ENCODE measurements at regions not wholly inside any gene's neighbourhood (a gene's known extent, or its start where the extent isn't known, plus 50 kb on each side); places are given as distances from the start of the nearest gene placed in this dataset.

DNA sequence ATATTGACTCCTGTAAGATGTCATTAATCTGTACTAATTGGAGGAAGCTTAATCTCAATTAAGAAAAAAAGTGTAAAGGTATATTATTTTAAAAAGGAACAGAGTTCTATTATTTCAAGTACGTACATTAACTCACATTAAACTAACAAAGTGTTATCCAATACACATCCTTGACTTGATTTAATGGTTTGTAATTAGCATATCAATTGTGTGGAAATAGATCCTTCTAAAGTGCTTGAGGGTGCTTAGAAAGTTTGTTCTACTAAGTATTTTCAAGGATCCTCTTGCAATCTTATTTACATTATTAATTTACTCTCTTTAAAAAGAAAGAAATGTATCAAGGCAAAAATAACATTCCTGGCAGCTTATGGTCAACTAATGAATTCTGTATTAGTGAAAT, 720.3 kb downstream of the KCNJ3 start:
- DNase-seq (ENCODE audit: low read depth in 1 of 2, low spot score in 1 of 2), result no peak
- Histone ChIP-seq H3K36me3 (no peaks in the 10 kb centered on the region), H3K27ac (no peak overlapping the region), H3K4me1 (ENCODE audit: low read depth) (no peaks in the 10 kb centered on the region), H3K4me3 (no peak overlapping the region), H3K27me3 (no peaks in the 10 kb centered on the region), H3K9me3 (ENCODE audit: low read depth) (no peaks in the 10 kb centered on the region)
- TF ChIP-seq, protein P1, sequence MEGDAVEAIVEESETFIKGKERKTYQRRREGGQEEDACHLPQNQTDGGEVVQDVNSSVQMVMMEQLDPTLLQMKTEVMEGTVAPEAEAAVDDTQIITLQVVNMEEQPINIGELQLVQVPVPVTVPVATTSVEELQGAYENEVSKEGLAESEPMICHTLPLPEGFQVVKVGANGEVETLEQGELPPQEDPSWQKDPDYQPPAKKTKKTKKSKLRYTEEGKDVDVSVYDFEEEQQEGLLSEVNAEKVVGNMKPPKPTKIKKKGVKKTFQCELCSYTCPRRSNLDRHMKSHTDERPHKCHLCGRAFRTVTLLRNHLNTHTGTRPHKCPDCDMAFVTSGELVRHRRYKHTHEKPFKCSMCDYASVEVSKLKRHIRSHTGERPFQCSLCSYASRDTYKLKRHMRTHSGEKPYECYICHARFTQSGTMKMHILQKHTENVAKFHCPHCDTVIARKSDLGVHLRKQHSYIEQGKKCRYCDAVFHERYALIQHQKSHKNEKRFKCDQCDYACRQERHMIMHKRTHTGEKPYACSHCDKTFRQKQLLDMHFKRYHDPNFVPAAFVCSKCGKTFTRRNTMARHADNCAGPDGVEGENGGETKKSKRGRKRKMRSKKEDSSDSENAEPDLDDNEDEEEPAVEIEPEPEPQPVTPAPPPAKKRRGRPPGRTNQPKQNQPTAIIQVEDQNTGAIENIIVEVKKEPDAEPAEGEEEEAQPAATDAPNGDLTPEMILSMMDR (IDR thresholded peaks at IDR 0.05; ENCODE audit: low read depth, low read length), result no peak

DNA sequence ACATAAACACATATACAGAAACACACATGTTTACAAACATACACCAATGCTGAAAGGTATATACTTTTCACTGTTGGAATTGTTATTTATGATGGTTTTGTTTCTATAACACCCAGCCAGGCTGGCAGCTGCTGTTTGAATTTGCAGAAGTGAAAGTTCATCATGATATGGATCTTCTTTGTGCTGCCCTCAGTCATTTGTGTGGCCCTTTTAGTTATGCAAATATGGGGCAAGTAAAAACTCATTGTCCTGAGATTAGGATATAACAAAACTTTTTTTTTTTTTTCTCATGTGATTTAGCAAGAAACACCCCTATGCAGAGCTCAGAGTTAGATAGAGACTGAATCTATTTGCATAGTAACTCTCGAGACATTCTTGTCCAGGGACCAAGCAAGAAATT, 714.1 kb downstream of the KCNJ3 start:
- DNase-seq (ENCODE audit: low read depth in 1 of 2, low spot score in 1 of 2), result no peak
- Histone ChIP-seq H3K27ac (no peak overlapping the region), H3K4me3 (no peak overlapping the region), H3K27me3 (no peaks in the 10 kb centered on the region), H3K4me1 (ENCODE audit: low read depth) (no peaks in the 10 kb centered on the region), H3K9me3 (ENCODE audit: low read depth) (no peaks in the 10 kb centered on the region), H3K36me3 (no peaks in the 10 kb centered on the region)
- TF ChIP-seq, protein P1 (IDR thresholded peaks at IDR 0.05; ENCODE audit: low read depth, low read length), result no peak

DNA sequence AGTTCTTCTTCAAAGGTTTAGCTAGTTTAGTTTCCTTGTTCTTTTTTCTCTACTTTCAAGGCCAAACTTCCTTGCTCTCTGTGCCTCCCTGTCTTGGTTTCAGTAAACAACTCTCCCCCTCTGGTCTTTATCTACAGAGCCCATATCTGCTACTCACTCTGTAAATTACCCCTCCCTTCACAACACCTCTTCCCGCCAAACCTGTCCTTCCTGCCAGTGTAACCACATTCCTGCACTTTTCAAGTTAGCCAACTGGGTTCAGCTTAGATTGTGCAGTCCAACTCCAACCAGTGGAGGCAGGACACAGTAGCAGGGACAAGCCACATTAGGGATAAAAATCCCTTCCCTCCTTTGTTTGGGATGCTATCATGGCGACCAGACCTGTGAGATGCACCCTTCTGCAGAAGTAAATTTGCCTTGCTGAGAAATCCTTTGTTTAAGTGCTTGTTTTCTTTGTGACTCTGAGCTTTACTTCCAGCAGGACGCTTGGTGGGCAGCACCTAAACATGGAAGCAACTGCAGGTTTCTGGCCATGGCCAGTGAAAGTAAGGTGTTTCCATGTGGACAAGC, 706.0 kb downstream of the KCNJ3 start:
- no peaks in the 10 kb centered on the region for H3K4me1 ChIP-seq (ENCODE audit: low read depth)
- no peaks in the 10 kb centered on the region for H3K36me3 ChIP-seq
- no peak overlapping the region for H3K27ac ChIP-seq
- TF ChIP-seq, protein P1 (IDR thresholded peaks at IDR 0.05; ENCODE audit: low read depth, low read length), result no peak
- no peaks in the 10 kb centered on the region for H3K9me3 ChIP-seq (ENCODE audit: low read depth)
- DNase-seq (ENCODE audit: low read depth in 1 of 2, low spot score in 1 of 2), result no peak
- no peak overlapping the region for H3K4me3 ChIP-seq
- H3K27me3 ChIP-seq, result no peaks in the 10 kb centered on the region

DNA sequence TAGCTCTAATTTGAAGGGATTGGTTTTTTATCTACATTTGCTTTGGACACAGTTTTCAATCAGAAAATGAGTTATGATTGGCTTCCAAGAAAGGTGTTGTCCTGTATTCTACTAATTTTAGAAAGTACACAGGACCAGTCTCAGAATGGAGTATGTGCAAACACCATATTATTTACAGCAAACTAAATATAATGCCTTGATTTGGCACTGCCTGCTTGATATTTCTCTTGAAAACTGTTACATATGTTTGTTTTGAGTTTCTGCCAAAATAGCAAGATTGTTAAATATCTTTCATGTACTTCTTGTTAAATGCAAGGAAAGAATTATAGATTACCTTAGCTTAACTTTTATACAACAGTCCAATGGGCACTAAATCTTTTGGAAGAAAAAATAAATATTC, 694.9 kb downstream of the KCNJ3 start:
- no peaks in the 10 kb centered on the region for H3K4me1 ChIP-seq (ENCODE audit: low read depth)
- H3K36me3 ChIP-seq, result no peaks in the 10 kb centered on the region
- no peaks in the 10 kb centered on the region for H3K9me3 ChIP-seq (ENCODE audit: low read depth)
- no peak overlapping the region for H3K4me3 ChIP-seq
- DNase-seq (ENCODE audit: low read depth in 1 of 2, low spot score in 1 of 2), result no peak
- H3K27me3 ChIP-seq, result no peaks in the 10 kb centered on the region
- H3K27ac ChIP-seq, result no peak overlapping the region
- TF ChIP-seq, protein P1 (IDR thresholded peaks at IDR 0.05; ENCODE audit: low read depth, low read length), result no peak

DNA sequence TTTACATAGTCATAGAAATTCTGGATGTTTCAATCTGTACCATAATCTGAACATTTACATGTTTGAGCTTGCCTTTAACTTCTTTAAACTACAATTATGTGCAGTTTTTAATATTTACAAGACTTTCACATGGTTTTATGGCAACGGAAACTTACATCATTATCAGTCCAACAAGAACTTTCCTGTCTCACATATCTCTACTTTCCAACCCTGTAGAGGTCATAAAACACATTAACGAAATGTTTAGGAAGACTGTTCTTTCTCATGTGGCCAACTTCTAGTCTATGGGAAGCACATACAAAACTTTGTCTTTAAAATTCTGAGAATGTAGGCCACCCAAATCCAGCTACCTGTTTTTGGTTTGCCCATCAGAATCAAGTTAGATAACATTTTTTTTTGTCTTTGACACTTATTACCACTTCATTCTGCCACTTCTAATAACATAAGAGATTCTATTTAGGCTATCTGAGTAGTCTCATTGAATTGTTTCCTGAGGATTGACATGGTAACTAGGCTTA, 693.2 kb downstream of the KCNJ3 start:
- TF ChIP-seq, protein P1 (IDR thresholded peaks at IDR 0.05; ENCODE audit: low read depth, low read length), result no peak
- no peak for DNase-seq (ENCODE audit: low read depth in 1 of 2, low spot score in 1 of 2)
- Histone ChIP-seq H3K9me3 (ENCODE audit: low read depth) (no peaks in the 10 kb centered on the region), H3K27ac (no peak overlapping the region), H3K4me3 (no peak overlapping the region), H3K36me3 (no peaks in the 10 kb centered on the region), H3K27me3 (no peaks in the 10 kb centered on the region), H3K4me1 (ENCODE audit: low read depth) (no peaks in the 10 kb centered on the region)

Data from cardiac muscle cell (in vitro differentiated cells and primary cell).